Brain microvascular endothelial cell (primary cell): ENCODE measurements at regions not wholly inside any gene's neighbourhood (a gene's known extent, or its start where the extent isn't known, plus 50 kb on each side); places are given as distances from the start of the nearest gene placed in this dataset.

ENCODE experiments used
- DNase-seq: peaks from one replicate; pipeline ENCODE4 v3.0.0-alpha.2; 2020
- H3K27ac ChIP-seq: fragments of 250-450 bp; sonication (Bioruptor Pico); 2 replicates; pipeline ENCODE4 v1.5.1; 2020; ENCODE audit warnings: mild to moderate bottlenecking, moderate library complexity
- H3K27me3 ChIP-seq: fragments of 250-450 bp; sonication (Bioruptor Pico); replicated peaks from 2 replicates; pipeline ENCODE4 v1.5.1; 2020; ENCODE audit warnings: mild to moderate bottlenecking
- H3K36me3 ChIP-seq: fragments of 250-450 bp; sonication (Bioruptor Pico); replicated peaks from 2 replicates; pipeline ENCODE4 v1.5.1; 2020; ENCODE audit warnings: mild to moderate bottlenecking
- H3K4me3 ChIP-seq: 2 replicates; pipeline ENCODE4 v1.5.1; 2011; ENCODE audit warnings: low read depth, mild to moderate bottlenecking, control low read depth, low read length, moderate library complexity
- in situ Hi-C: cut with HindIII; loops from 2 replicates; pipeline ENCODE4 v1.10.0; 2017; ENCODE audit warnings: low sequenced_read_pairs, low pct_ligation_motif_present
- TF ChIP-seq, protein P1 (sequence below): IDR thresholded peaks from 2 replicates; pipeline ENCODE4 v1.5.1; 2011; ENCODE audit warnings: low read depth, mild to moderate bottlenecking, moderate library complexity, low read length, control low read depth, inconsistent platforms; ENCODE audit errors: missing control alignments

DNA sequence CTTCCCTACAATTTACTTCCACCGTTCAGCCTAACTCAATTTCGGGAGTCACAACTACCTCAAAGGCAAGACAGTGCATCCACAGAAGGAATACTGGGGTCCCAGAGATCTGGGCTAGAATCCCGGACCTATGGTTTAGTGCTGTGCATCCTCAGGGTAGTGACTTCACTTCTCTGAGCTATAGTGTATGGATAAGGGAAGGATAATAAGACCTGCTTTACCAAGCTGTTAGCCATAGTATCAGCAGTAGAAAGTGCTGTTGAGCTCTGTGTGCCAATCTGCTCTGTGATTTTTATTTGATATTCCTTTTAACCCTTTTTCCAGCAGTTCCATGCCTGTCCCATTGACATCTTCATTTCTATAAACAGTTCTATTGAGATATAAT is 1044.3 kb downstream of the BCL11B start:
- Histone ChIP-seq H3K36me3 (no peaks in the 10 kb centered on the region), H3K27ac (no peak overlapping the region), H3K27me3 (no peaks in the 10 kb centered on the region), H3K4me3 (no peak overlapping the region)
- TF ChIP-seq, protein P1, sequence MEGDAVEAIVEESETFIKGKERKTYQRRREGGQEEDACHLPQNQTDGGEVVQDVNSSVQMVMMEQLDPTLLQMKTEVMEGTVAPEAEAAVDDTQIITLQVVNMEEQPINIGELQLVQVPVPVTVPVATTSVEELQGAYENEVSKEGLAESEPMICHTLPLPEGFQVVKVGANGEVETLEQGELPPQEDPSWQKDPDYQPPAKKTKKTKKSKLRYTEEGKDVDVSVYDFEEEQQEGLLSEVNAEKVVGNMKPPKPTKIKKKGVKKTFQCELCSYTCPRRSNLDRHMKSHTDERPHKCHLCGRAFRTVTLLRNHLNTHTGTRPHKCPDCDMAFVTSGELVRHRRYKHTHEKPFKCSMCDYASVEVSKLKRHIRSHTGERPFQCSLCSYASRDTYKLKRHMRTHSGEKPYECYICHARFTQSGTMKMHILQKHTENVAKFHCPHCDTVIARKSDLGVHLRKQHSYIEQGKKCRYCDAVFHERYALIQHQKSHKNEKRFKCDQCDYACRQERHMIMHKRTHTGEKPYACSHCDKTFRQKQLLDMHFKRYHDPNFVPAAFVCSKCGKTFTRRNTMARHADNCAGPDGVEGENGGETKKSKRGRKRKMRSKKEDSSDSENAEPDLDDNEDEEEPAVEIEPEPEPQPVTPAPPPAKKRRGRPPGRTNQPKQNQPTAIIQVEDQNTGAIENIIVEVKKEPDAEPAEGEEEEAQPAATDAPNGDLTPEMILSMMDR = no peak
- in situ Hi-C loops = no loop called here
- no peak for DNase-seq

DNA sequence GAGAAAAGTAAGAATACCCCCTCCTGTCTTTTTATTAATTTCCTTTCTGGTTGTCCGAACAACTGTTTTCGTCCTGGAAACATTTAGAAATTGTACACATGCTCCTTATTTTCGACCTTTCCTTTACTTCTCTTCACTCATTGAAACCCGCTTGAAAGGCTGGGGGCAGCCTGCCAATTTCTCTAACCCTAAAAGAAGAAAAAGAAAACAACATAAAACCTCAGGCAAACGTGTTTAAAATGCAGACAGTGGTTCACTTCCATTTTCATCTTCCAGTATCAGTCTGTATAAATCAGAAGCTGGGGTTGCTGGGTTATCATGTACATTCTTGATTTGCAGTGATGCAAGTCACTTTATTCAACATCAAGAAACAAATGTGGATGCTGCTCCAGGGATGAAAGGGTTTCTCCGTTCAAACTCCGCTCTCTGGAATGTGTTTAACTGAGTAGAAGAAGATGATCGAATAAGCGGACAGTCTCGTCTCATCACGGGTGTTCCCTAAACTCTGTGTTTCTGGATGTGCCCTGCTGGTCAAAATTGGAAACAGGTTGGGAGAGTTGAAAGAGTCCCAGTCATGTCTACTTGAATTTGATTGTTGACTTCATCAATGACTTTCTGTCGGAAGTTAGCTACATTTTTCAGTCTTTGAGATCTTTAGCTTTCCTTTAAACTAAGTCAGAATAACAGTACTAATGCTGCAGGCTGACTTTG is 1042.2 kb downstream of the BCL11B start:
- in situ Hi-C loops = no loop called here
- Histone ChIP-seq H3K27ac (no peak overlapping the region), H3K4me3 (no peak overlapping the region), H3K27me3 (no peaks in the 10 kb centered on the region), H3K36me3 (no peaks in the 10 kb centered on the region)
- TF ChIP-seq, protein P1 = no peak
- no peak for DNase-seq

DNA sequence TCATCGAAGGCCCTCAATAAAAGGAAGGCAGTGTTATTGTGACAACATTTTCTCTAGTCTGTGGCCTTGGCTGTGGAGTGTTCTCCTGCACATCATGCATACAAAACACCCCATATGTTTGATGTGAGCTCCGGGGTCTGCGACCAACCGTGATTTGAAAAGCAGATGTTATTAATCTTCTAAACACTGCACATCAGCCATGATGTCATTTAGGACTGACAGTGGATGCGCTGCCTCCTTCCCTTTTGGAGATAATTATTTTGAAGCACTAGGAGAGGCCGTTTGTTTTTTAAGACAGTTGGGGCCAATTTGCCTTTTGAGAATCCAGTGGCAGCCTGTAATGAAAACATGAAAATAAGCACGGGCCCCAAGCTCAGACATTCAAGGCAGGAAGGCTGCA is 1041.6 kb downstream of the BCL11B start:
- TF ChIP-seq, protein P1 = no peak
- H3K4me3 ChIP-seq = no peak overlapping the region
- in situ Hi-C loops = no loop called here
- no peaks in the 10 kb centered on the region for H3K27me3 ChIP-seq
- DNase-seq = no peak
- no peaks in the 10 kb centered on the region for H3K36me3 ChIP-seq
- no peak overlapping the region for H3K27ac ChIP-seq

DNA sequence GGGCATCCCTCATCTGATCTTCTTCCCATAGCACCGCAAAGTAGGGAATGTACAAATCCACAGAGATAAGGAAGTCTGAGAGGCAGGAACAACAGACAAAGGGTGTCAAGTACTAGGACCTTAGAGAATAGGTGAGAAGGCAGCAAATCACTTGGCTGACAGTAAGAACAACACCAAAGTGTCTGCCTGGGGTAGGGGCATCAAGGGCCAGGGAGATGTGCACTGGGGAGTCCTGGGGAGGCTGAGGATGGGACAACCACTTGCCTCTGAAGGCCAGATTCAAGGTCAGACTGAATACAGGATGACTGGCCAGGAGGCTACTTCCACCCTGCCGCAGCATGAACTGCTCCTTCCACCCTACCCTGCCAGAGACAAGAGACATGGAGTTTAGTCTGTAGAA is 1040.8 kb downstream of the BCL11B start:
- Histone ChIP-seq H3K4me3 (no peak overlapping the region), H3K27ac (no peak overlapping the region), H3K36me3 (no peaks in the 10 kb centered on the region), H3K27me3 (no peaks in the 10 kb centered on the region)
- in situ Hi-C loops = no loop called here
- DNase-seq = no peak
- TF ChIP-seq, protein P1 = no peak

DNA sequence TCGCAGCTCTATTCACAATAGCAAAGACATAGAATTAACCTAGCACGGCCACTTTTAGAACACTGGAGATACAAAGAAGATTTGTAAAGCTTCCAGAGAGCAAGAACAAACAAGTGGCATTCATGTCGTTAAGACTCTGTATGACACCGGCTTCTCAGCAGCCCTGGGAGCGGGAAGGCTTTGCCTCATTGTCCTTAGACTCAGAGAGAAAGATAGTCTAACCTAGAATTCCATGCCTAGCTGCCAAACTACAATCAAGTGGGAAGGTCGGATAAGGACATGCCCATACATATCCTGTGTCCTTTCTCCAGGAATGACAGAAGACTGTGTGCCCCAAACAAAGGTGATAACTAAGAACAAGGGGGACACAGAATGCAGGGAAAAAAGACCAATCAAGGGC is 1038.3 kb downstream of the BCL11B start:
- no peak overlapping the region for H3K27ac ChIP-seq
- in situ Hi-C loops = no loop called here

More for the DNA sequence above, 1038.3 kb downstream of the BCL11B start:
- DNase-seq = no peak
- TF ChIP-seq, protein P1 = no peak
- H3K36me3 ChIP-seq = no peaks in the 10 kb centered on the region
- no peaks in the 10 kb centered on the region for H3K27me3 ChIP-seq
- no peak overlapping the region for H3K4me3 ChIP-seq
